ENCODE measurements at regions not wholly inside any gene's neighbourhood (a gene's known extent, or its start where the extent isn't known, plus 50 kb on each side); places are given as distances from the start of the nearest gene placed in this dataset.

DNA sequence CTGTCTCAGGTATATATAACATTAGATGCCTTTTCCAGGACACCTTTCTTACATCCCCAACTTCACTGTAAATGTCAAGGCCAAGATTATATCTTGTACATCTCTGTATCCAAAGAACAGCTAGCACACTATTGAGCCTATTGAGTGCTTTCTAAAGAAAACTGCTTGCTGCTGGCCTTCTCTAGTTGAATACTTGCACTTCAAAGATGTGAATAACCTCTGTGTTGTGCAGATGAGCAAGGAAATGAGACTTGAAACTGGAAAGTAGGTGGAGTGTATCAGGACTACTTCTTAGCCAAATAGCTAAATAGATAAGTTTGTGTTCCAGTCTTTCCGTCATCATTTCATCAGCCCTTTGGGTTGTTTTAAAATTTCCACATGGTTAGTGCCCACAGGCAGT lies 704.4 kb upstream of the AMOT start:
- 75% methylated on average over 1 of the region's 1 CpG; no CpG with 5 or more reads in 1 of the 2 donors for WGBS, 2 donors
- DNase-seq (ENCODE audit: low spot score in 2 of 2): no peak
- no peak for TF ChIP-seq CTCF (IDR thresholded peaks at IDR 0.05)
- no peak for TF ChIP-seq POLR2A (IDR thresholded peaks at IDR 0.05)
- no peak for TF ChIP-seq EP300 (IDR thresholded peaks at IDR 0.05)

DNA sequence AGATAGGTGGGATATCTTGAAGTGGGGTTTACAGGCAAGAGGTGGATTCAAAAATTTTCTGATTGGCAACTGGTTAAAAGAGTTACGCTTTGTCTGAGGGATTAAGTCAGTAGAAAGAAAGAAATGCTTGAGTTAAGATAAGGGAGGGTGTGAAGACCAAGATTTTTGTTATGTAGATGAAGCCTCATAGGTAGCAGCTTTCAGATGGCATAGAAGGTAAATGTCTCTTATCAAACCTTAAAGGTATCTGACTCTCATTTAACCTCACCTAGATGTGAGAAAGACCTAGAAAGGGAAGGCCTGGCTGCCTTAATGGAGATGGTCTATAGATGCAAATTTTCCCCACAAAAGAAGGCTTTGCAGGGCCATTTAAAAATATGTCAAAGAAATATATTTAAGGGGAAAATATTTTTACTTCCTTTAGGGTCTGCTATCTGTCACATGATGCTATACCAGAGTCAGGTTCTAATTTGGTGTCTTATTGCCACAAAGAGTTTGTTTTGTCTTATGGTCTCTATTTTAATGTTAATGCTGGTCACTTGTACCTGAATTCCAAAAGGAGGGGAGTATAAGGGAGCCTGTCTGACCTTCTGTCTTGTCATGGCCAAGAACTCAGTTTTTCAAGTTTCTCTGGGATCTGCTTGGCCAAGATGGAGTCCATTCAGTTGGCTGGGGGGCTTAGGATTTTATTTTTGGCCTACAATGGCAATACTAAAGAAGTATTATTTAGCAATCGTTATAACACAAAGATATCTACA lies 699.1 kb upstream of the AMOT start:
- Histone ChIP-seq H3K4me3 (no peak overlapping the region), H3K4me1 (no peaks in the 10 kb centered on the region), H3K9me3 (no peaks in the 10 kb centered on the region), H3K27ac (no peak overlapping the region), H3K27me3 (no peaks in the 10 kb centered on the region), H3K36me3 (no peaks in the 10 kb centered on the region)
- 82 to 89% methylated on average over 2 of the region's 2 CpGs for whole genome bisulfite sequencing, 2 donors
- no peak for TF ChIP-seq EP300 (IDR thresholded peaks at IDR 0.05)
- no peak for TF ChIP-seq CTCF (IDR thresholded peaks at IDR 0.05)
- TF ChIP-seq POLR2A (IDR thresholded peaks at IDR 0.05): no peak
- no peak for DNase-seq (ENCODE audit: low spot score in 2 of 2)

More for the DNA sequence above, 704.4 kb upstream of the AMOT start:
- Histone ChIP-seq H3K36me3 (no peaks in the 10 kb centered on the region), H3K4me3 (no peak overlapping the region), H3K4me1 (no peaks in the 10 kb centered on the region), H3K27ac (no peak overlapping the region), H3K27me3 (no peaks in the 10 kb centered on the region), H3K9me3 (no peaks in the 10 kb centered on the region)

GRCh38 chrX:113529426-113530013 lies 688.9 kb upstream of the AMOT start:
- Histone ChIP-seq H3K27me3 (peaks cover 0 to 9% of the 10 kb centered on the region in 2 donors), H3K4me1 (no peaks in the 10 kb centered on the region)

GRCh38 chrX:113522814-113523213 lies 682.2 kb upstream of the AMOT start:
- Histone ChIP-seq H3K4me1 (no peaks in the 10 kb centered on the region), H3K9me3 (no peaks in the 10 kb centered on the region), H3K27me3 (peaks cover 0 to under 1% of the 10 kb centered on the region in 2 donors), H3K27ac (no peak overlapping the region), H3K4me3 (no peak overlapping the region), H3K36me3 (no peaks in the 10 kb centered on the region)
- TF ChIP-seq POLR2A (IDR thresholded peaks at IDR 0.05) (no peak), EP300 (IDR thresholded peaks at IDR 0.05) (no peak), CTCF (IDR thresholded peaks at IDR 0.05) (no peak)
- 81 to 85% methylated on average over 3 of the region's 3 CpGs for WGBS, 2 donors
- no peak for DNase-seq (ENCODE audit: low spot score in 2 of 2)

More at GRCh38 chrX:113529426-113530013, 688.9 kb upstream of the AMOT start:
- Histone ChIP-seq H3K9me3 (no peaks in the 10 kb centered on the region), H3K4me3 (no peak overlapping the region), H3K27ac (no peak overlapping the region), H3K36me3 (no peaks in the 10 kb centered on the region)
- no peak for DNase-seq (ENCODE audit: low spot score in 2 of 2)
- no peak for TF ChIP-seq CTCF (IDR thresholded peaks at IDR 0.05)
- 84 to 95% methylated on average over 6 of the region's 6 CpGs for WGBS, 2 donors

GRCh38 chrX:113514906-113515305 lies 674.3 kb upstream of the AMOT start:
- whole genome bisulfite sequencing, 2 donors: 11 to 15% methylated on average over 2 of the region's 2 CpGs

More at GRCh38 chrX:113514906-113515305, 674.3 kb upstream of the AMOT start:
- H3K4me3 ChIP-seq: no peak overlapping the region
- H3K27me3 ChIP-seq: peaks cover 0 to 3% of the 10 kb centered on the region in 2 donors
- H3K4me1 ChIP-seq: no peaks in the 10 kb centered on the region
- no peaks in the 10 kb centered on the region for H3K9me3 ChIP-seq
- no peak overlapping the region for H3K27ac ChIP-seq
- no peak for DNase-seq (ENCODE audit: low spot score in 2 of 2)
- no peaks in the 10 kb centered on the region for H3K36me3 ChIP-seq
- TF ChIP-seq POLR2A (IDR thresholded peaks at IDR 0.05): no peak
- TF ChIP-seq EP300 (IDR thresholded peaks at IDR 0.05): no peak
- no peak for TF ChIP-seq CTCF (IDR thresholded peaks at IDR 0.05)

All from tibial nerve (tissue), 4 donors.